ENCODE measurements at regions not wholly inside any gene's neighbourhood (a gene's known extent, or its start where the extent isn't known, plus 50 kb on each side); places are given as distances from the start of the nearest gene placed in this dataset.

GRCh38 chr7:68674826-68675225, 923.4 kb upstream of the AUTS2 start:
- DNase-seq (ENCODE audit: low spot score): no peak

DNA sequence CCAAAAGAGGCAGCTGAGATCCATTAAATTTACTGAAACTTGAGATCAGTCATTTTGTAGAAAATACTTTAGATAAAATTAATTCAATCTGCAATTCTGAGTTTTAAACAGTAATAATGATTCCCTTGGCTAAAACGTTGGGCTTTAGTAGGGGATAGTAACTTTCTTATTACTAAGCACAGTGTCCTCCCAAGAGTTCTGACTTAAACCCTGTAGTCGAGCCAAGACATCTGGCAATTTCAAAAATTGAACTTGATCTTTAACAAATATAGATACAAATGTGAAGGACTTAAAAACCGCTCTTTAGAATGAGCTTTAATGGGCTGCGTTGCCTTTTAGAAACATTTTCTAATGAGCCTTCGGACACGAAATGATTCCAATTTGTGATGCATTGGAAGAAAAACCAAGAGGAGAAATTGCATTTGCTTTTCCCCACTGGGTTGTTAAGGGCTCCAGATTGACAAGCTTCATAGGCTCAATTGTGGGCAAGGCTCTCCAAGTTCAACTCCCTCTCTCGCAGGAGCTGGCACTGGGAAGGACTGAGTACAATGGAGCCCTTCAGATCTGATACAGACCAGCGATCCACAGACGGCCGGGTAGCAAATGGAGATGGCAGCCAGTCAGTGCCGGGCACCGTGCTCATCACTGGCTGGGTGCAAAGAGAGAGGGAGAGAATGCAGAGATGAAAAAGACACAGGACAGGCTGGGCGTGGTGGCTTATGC, 921.3 kb upstream of the AUTS2 start:
- DNase-seq (ENCODE audit: low spot score): no peak

DNA sequence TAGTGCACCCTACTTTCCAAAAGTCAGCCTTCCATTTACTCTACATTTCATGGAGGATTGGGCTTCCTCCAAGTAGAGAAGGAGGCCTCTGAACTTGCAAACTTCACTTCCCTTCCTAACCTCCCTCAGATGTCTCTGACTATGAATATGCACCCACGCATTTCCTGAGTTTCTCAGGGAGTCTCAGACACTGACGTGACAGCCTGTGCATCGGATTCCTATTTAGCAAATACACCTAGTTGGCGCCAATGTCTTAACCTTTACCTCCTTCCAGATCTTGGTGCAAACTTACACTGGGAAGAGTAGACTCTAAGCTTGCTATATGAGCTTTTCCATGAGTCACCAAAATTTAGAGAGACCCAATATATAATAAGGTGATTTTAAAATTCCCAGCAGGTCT, 920.1 kb upstream of the AUTS2 start:
- no peak for DNase-seq (ENCODE audit: low spot score)

DNA sequence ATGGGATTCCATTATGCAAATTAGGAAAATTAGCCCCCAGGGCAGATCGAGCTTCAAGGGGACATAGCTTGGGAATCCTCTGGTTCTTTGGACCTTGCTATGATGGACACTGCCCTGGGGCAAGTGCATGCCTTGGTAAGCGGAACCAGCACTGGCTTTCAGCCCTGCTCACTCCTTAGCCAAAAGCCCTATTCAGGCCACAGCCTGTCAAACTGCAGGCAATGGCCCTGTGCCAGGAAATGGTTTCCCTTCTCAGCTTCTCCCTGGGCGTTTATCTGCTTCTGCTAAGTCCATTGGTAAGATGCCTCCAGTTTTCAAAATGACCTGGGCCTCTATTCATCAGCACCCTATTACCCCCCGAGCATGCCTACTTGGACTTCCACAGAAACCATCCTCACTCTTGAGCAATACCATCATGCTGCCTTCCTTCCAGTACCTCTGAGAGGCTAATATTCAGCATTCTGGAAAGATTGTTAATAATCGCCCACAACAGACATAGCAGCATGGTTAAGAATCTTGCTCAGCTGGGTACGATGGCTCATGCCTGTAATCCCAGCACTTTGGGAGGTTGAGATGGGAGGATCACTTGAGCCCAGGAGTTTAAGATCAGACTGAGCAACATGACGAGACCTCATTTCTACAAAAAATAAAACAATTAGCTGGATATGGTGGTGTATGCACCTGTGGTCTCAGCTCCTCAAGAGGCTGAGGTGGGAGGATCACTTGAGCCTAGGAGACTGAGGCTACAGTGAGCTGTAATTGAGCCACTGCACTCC, 918.6 kb upstream of the AUTS2 start:
- DNase-seq (ENCODE audit: low spot score): no peak

GRCh38 chr7:68680235-68680872, 917.9 kb upstream of the AUTS2 start:
- DNase-seq (ENCODE audit: low spot score): no peak

- no peak for DNase-seq (ENCODE audit: low spot score)
Measured at GRCh38 chr7:68682910-68683309, 915.4 kb upstream of the AUTS2 start.

- no peak for DNase-seq (ENCODE audit: low spot score)
Measured at GRCh38 chr7:68684246-68684839, 913.9 kb upstream of the AUTS2 start.

GRCh38 chr7:68684996-68685395, 913.3 kb upstream of the AUTS2 start:
- DNase-seq (ENCODE audit: low spot score): no peak

GRCh38 chr7:68688416-68689086, 909.7 kb upstream of the AUTS2 start:
- no peak for DNase-seq (ENCODE audit: low spot score)

DNA sequence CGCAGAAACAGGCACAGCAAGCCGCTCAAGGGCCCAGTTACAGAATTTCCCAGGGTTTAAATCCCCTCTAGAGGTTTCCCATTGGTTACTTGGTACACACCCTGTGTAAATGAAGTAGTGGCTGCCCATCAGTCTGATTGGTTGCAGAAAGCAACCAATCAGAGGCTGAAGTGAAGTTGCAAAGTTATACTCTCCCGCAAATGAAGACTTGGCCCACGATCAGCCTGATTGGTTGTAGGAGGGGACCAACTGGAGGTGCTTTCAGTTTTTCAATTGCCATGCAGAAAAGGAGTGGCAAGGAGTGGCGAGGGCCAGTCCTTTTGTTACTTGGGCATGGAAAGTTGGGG, 909.2 kb upstream of the AUTS2 start:
- DNase-seq (ENCODE audit: low spot score): no peak

DNA sequence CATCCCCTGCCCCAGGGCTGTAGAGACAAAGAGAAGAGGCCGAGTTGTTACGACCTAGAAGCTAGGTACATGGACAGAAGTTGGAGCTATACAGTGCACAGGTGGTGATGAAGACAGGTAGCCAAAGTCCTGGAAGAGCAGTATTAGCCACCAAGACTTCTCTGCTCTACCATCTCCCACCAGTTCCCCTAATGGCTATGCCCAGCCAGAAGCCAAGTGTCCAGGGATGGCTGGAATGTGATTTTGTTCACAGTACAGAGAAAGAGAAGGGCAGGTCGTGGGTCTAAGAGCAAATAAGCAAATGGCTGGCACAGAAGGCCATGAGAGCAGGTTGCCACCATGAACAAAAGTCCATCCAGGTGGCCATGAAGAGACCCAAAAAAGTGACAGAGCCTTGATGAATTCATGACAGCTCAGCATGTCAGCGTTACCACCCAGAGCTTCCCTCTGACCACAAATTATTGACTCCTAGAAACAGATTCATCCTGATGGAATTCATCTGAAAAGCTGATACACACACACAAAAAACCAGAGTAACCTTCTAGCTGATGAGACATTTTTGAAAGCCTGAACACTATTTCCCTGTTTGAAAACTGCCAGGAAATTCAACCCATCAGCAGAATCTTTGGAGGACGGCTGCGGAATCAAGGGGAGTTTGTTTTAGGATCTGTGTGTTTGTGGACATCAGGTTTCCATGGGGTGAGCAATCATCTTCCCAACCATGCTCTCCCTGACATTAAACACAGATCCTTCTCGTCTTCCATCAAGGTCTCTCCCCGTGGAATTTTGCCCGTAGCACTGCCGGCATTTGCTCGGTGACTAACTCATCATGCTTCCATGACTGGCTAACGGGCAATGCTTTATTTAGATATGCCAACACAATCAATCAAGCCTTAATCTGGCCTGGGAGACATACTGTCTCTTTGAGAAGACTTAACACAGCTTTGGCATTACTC, 906.7 kb upstream of the AUTS2 start:
- no peak for DNase-seq (ENCODE audit: low spot score)

DNA sequence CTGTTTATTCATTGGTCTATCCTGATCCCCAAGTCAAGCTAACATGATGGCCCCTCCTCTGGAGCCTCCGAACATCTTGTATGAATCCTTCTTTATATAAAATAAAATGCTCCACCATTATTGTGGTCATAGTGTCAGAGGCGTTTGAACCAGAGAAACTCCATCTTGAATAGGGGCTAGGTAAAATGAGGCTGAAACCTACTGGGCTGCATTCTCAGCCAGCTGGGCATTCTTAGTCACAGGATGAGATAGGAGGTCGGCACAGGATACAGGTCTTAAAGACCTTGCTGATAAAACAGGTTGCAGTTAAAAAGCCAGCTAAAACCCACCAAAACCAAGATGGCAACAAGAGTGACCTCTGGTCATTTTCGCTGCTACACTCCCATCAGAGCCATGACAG, 905.8 kb upstream of the AUTS2 start:
- DNase-seq (ENCODE audit: low spot score): no peak

DNA sequence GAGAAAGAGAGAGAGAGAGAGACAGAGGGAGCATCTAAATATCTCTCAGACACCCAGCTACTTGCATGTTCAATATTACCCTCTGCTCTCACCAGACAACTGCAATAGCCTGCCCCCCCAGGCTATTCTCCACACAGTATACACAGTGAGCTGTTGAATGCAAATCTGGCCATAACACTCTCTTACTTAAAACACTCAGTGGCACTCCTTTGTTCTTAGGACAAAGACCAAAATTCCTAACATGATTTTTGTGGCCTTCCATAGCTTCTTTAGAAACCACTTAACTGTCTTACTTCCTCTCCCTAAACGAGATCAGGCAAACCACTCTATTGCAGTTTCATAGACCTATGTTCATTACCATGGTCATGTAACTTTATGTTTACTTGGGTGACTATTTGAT, 903.6 kb upstream of the AUTS2 start:
- no peak for DNase-seq (ENCODE audit: low spot score)

DNA sequence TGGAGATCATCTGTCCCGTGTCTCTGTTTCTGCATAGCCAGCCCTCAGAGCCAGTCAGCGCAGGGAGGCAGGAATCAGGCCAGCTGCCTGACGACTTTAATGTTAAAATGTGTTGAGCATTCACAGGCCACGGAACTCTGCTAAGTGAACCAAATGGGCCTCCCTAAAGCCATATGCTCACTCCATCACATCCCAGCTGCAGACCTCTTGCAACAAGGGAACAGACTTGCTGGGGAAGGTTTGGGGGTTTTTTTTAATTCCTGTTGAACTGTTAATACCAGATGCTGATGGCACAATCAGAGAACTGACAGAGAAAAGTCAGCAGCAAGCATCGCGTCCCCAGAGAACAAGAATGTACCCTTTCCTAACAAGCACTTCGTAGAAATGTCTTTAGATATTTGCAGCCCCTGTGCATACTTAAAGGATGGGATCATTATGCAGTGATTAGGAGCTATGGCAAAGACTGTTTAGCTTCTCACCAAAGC, 900.4 kb upstream of the AUTS2 start:
- no peak for DNase-seq (ENCODE audit: low spot score)

- DNase-seq (ENCODE audit: low spot score): no peak
Measured at GRCh38 chr7:68699090-68699711, 899.1 kb upstream of the AUTS2 start.

GRCh38 chr7:68700414-68700813, 897.9 kb upstream of the AUTS2 start:
- DNase-seq (ENCODE audit: low spot score): no peak

- DNase-seq (ENCODE audit: low spot score): no peak
Measured at GRCh38 chr7:68706291-68706690, 892.0 kb upstream of the AUTS2 start.

DNA sequence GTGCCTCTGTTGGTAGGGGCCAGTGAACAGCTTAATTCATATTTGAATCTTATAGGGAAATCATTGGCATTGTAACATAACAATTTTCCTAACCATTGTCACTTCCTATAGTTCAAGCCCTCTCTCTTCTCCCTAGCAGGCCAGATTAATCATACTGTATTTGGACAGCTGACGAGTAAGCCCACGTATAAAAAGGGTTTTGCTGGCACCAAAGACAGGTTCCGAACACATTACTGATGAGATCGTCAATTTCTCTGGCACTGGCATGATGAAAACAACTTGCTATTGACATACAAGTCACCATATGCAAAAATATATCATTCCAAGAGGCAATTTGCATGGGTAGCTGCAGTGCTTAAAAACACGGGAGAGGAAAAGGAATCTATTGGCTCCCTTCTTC, 891.1 kb upstream of the AUTS2 start:
- DNase-seq (ENCODE audit: low spot score): no peak

DNA sequence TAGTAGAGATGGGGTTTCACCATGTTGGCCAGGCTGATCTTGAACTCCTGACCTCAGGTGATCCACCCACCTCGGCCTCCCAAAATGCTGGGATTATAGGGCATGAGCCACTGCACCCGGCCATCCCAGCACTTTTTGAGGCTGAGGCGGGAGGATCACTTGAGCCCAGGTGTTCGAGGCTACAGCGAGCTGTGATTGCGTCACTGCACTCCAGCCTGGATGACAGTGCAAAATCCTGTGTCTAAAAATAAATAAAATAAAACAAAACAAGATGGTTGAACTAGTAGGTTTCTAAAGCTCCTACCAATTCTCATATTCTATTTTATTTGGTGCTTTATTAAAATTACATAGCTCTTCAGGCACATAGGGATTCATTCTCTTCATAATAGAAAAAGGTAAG, 890.3 kb upstream of the AUTS2 start:
- DNase-seq (ENCODE audit: low spot score): no peak

GRCh38 chr7:68712956-68713495, 885.2 kb upstream of the AUTS2 start:
- no peak for DNase-seq (ENCODE audit: low spot score)

Measured in germinal center (tissue), 1 donor.